GM12874 (cell line): ENCODE measurements at regions not wholly inside any gene's neighbourhood (a gene's known extent, or its start where the extent isn't known, plus 50 kb on each side); places are given as distances from the start of the nearest gene placed in this dataset.

Experiments
- TF ChIP-seq, protein P1 (sequence below): IDR thresholded peaks from 2 replicates; pipeline ENCODE4 v1.5.1; 2011; ENCODE audit warnings: low read depth, mild to moderate bottlenecking, control low read depth, low read length, moderate library complexity; ENCODE audit not compliant: insufficient read depth

DNA sequence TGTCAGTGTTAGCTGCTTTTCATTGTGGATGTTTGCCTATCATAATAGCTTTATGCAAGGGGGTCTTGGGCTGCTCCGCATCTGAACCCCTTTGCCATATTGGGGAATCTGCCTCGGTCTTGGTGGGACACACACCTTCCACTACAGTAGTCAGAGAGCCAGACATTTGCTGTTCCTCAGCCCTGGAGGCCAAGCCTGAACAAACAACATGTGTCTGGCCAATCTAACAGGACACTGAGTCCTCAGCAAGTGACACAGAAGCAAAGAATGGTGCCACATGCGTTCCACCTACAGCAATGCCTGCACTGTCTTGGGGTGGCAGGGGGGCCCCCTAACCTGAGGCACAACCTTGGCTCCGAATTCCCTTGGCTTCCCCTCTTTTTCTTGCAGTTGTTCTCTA is 243.9 kb downstream of the LY86 start:
- TF ChIP-seq, protein P1, sequence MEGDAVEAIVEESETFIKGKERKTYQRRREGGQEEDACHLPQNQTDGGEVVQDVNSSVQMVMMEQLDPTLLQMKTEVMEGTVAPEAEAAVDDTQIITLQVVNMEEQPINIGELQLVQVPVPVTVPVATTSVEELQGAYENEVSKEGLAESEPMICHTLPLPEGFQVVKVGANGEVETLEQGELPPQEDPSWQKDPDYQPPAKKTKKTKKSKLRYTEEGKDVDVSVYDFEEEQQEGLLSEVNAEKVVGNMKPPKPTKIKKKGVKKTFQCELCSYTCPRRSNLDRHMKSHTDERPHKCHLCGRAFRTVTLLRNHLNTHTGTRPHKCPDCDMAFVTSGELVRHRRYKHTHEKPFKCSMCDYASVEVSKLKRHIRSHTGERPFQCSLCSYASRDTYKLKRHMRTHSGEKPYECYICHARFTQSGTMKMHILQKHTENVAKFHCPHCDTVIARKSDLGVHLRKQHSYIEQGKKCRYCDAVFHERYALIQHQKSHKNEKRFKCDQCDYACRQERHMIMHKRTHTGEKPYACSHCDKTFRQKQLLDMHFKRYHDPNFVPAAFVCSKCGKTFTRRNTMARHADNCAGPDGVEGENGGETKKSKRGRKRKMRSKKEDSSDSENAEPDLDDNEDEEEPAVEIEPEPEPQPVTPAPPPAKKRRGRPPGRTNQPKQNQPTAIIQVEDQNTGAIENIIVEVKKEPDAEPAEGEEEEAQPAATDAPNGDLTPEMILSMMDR: no peak

DNA sequence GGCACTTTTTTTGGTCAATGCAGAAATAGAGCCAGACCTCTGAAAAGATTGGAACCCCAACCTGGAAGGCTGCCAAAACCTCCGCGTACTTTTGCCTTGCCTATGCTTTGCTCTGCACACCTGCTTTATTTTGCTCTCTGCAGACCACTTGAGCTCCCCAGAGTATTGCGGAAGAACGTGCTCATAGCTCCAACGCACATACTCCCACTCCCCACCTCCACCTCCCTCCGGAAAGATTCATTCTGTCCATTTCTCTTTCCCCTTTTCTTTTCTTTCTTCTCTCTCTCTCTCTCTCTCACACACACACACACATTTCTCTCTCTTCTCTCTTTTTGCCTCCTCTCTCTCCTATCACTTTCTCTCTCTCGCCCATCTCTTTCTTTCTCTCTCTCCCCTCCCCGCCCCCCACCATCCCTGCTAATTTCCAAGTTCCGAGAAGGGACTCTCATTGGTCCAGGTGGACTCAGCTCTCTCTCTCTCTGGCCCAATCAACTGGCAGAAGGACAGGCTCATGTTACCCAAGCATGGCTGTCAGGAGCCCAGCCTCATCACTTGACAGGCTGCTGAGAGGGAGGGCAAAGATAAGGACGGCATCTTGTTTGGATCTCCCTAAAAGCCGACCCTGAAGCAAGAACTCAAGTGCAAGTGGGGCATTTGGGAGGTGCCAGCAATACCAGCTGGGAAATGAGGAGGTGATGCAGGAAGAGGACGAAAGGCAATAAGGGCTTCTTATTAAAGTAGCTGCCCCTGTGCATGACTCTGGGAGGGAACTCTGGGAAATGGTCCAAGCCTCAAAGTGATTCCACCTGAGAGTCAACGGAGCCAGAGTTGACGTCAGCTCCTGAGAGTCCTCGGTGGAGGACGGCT is 246.1 kb downstream of the LY86 start:
- TF ChIP-seq, protein P1: no peak

DNA sequence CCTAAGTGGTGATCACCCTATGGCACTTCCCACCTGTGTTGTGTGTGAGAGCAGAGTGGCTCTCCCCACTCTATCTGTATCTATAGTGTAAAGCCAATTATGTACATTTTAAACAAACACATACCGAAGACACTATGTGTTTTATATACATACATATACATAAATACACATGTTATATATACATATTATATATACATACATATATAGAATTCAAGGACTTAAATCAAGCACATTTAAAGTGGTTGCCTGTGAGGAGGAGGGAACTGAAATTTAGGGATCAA is 246.6 kb downstream of the LY86 start:
- TF ChIP-seq, protein P1: no peak

DNA sequence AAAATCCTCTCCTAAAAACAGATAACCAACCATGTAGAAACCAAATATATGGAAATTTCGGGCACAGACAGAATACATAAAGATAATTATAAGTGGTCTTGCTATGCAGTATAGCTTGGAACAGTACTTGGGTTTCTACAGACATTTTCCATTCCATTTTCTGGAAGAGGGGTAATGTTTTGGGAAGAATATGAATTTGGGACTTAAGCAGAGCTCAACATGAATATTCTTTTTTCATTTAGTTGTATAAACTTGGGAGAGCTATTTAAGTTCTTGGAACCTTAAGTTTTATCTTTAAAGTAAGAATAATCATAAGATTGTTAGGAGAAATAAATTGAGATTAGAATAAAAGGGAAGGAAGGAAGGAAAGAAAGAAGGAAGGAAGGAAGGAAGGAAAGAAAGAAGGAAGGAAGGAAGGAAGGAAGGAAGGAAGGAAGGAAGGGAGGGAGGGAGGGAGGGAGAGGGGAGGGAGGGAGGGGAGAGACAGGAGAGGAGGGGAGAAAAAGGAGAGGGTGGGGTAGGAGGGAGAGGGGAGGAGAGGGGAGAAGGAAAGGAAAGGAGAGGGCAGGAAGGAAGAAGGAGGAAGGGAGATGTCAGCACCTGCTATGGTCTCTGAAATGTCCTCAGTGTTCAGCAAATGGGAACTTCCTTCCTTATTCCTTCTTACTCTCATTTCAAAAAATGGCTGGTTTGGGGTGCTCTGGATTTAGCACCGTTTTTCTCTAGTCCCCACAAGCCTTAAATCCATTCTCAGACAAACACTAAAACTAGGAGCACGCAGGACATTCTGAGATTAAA is 248.3 kb downstream of the LY86 start:
- TF ChIP-seq, protein P1: no peak

DNA sequence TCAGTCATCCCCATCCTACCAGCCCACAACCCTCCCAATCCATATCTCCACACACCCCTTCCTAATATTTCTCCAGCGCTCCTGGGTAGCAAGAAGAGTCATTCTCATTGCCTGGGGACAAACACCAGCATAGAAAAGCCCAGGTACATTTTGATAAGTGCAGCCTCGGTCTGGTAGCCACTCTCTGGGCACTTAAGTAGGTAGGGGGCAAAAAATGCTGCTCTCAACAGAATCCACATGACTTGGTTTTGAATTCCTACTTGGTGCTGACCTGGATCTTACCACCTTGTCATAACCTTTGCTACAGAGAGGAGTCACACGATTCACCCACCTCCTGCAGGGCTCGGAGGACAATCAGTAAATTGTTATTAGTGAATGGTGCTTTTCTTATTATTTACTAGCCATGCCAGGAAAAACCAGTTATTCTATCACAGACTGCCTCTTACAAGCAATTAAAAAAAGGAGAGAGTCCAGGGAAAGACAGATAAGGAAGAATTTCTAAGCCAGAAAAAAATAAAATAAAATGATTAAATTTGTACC is 249.1 kb downstream of the LY86 start:
- TF ChIP-seq, protein P1: no peak

DNA sequence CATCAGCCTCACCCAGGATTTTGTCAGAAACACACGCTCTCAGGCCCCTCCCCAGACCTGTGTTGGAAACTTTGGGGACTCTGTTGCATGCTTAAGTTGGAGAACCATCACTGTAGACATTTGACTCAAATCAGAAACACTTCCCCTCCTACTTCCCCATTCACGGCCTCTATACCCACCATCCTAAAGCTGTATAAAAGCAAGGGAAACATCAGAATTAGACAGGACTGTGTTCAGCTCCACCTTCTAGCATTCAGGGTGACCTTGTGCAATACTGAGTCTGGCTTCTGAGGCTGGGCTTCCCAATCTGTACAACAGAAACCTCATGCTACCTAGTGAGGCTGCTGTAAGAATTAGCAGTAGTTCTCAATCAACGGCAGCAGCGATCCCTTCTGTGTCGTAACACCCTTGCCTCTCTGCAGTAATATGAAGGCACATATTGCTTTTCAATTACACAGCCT is 252.3 kb downstream of the LY86 start:
- TF ChIP-seq, protein P1: no peak

DNA sequence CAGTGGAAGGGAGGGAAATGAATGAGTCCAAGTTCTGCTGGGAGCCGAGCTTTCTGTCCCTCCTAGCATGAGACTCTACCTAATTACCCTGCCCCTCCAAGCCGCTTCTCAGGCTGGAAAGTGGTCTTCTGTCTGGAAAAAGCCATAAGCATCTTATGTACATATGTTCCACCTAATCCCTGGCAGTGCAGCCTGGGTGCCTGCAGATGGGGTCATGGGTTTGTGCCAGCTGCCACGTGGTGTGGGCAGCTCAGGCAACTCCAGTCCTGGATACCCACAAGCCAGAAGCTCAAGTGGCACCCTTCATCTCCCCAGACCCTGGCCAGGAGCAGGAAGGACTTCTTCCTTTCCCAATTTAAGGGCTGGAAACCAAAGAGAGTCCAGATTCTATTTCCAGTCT is 253.1 kb downstream of the LY86 start:
- TF ChIP-seq, protein P1: no peak
